MM.1S (cell line): ENCODE measurements at regions not wholly inside any gene's neighbourhood (a gene's known extent, or its start where the extent isn't known, plus 50 kb on each side); places are given as distances from the start of the nearest gene placed in this dataset.

Source experiments
- DNase-seq: peaks from one replicate; pipeline ENCODE4 v3.0.0-alpha.2; 2015
- H2AFZ ChIP-seq: fragments of 300-600 bp; sonication (generic); 2 replicates; pipeline ENCODE4 v1.6.0; 2016; ENCODE audit warnings: antibody characterized with exemption, low read length
- H3F3A ChIP-seq: fragments of 300-600 bp; sonication (generic); 2 replicates; pipeline ENCODE4 v1.6.1; 2016; ENCODE audit warnings: mild to moderate bottlenecking, antibody characterized with exemption, low read length, moderate library complexity, mixed read lengths; ENCODE audit not compliant: insufficient read depth
- H3K27ac ChIP-seq: fragments of 300-600 bp; sonication (generic); 2 replicates; pipeline ENCODE4 v1.5.1; 2016; ENCODE audit warnings: mild to moderate bottlenecking, low read length
- H3K27me3 ChIP-seq: fragments of 300-600 bp; sonication (generic); replicated peaks from 2 replicates; pipeline ENCODE4 v1.6.0; 2016; ENCODE audit warnings: low read length; ENCODE audit not compliant: insufficient read depth
- H3K36me3 ChIP-seq: fragments of 300-600 bp; sonication (generic); replicated peaks from 2 replicates; pipeline ENCODE4 v1.6.1; 2016; ENCODE audit warnings: mild to moderate bottlenecking, low read length, mixed read lengths; ENCODE audit not compliant: insufficient read depth
- H3K4me1 ChIP-seq: fragments of 300-600 bp; sonication (generic); 2 replicates; pipeline ENCODE4 v1.6.1; 2016; ENCODE audit warnings: low read length, mixed read lengths
- H3K4me2 ChIP-seq: fragments of 300-600 bp; sonication (generic); 2 replicates; pipeline ENCODE4 v1.6.0; 2016; ENCODE audit warnings: low read depth, low read length
- H3K4me3 ChIP-seq: fragments of 300-600 bp; sonication (generic); 2 replicates; pipeline ENCODE4 v1.5.1; 2016; ENCODE audit warnings: low read length, mixed read lengths
- H3K79me2 ChIP-seq: fragments of 300-600 bp; sonication (generic); 2 replicates; pipeline ENCODE4 v1.6.1; 2016; ENCODE audit warnings: mixed run types, low read length, mixed read lengths
- H3K9ac ChIP-seq: fragments of 300-600 bp; sonication (generic); 2 replicates; pipeline ENCODE4 v1.6.1; 2016; ENCODE audit warnings: low read length, mixed read lengths
- H3K9me2 ChIP-seq: fragments of 300-600 bp; sonication (generic); replicated peaks from 2 replicates; pipeline ENCODE4 v1.6.1; 2016; ENCODE audit warnings: mild to moderate bottlenecking, low read length, mixed read lengths; ENCODE audit not compliant: insufficient read depth
- H3K9me3 ChIP-seq: fragments of 300-600 bp; sonication (generic); replicated peaks from 2 replicates; pipeline ENCODE4 v1.6.1; 2016; ENCODE audit warnings: mild to moderate bottlenecking, low read length, mixed read lengths; ENCODE audit not compliant: insufficient read depth
- H4K20me1 ChIP-seq: fragments of 300-600 bp; sonication (generic); 2 replicates; pipeline ENCODE4 v1.6.1; 2016; ENCODE audit warnings: mild to moderate bottlenecking, low read length, moderate library complexity, mixed read lengths; ENCODE audit not compliant: insufficient read depth
- EZH2 ChIP-seq: fragments of 300-600 bp; sonication (generic); optimal IDR thresholded peaks from 2 replicates; pipeline ENCODE3; 2017; ENCODE audit warnings: low read depth, mild to moderate bottlenecking, antibody characterized with exemption, low read length, mixed read lengths
- EZH2phosphoT487 ChIP-seq: fragments of 300-600 bp; sonication (generic); IDR thresholded peaks from 2 replicates; pipeline ENCODE4 v1.6.1; 2018; ENCODE audit warnings: antibody characterized with exemption, low read length
- TF ChIP-seq, protein P1 (sequence below): fragments of 300-600 bp; sonication (generic); IDR thresholded peaks from 2 replicates; pipeline ENCODE4 v1.5.1; 2016; ENCODE audit warnings: antibody characterized with exemption, low read length, mixed read lengths

- Histone ChIP-seq H3K9me3 (no peaks in the 10 kb centered on the region), H3K36me3 (no peaks in the 10 kb centered on the region), H3K27me3 (no peaks in the 10 kb centered on the region), H3K4me2 (no peak overlapping the region), H3K4me1 (no peaks in the 10 kb centered on the region), H3K9ac (no peak overlapping the region), H3K9me2 (no peaks in the 10 kb centered on the region), H3K4me3 (no peak overlapping the region), H3K27ac (no peak overlapping the region), H4K20me1 (no peaks in the 10 kb centered on the region), H3F3A (no peaks in the 10 kb centered on the region), H2AFZ (no peak overlapping the region), H3K79me2 (no peaks in the 10 kb centered on the region)
- TF ChIP-seq, protein P1, sequence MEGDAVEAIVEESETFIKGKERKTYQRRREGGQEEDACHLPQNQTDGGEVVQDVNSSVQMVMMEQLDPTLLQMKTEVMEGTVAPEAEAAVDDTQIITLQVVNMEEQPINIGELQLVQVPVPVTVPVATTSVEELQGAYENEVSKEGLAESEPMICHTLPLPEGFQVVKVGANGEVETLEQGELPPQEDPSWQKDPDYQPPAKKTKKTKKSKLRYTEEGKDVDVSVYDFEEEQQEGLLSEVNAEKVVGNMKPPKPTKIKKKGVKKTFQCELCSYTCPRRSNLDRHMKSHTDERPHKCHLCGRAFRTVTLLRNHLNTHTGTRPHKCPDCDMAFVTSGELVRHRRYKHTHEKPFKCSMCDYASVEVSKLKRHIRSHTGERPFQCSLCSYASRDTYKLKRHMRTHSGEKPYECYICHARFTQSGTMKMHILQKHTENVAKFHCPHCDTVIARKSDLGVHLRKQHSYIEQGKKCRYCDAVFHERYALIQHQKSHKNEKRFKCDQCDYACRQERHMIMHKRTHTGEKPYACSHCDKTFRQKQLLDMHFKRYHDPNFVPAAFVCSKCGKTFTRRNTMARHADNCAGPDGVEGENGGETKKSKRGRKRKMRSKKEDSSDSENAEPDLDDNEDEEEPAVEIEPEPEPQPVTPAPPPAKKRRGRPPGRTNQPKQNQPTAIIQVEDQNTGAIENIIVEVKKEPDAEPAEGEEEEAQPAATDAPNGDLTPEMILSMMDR = no peak
- TF ChIP-seq EZH2phosphoT487 (no peak), EZH2 (no peak)
- no peak for DNase-seq
Measured at GRCh38 chr13:79011179-79011578, 352.2 kb upstream of the OBI1 start.

DNA sequence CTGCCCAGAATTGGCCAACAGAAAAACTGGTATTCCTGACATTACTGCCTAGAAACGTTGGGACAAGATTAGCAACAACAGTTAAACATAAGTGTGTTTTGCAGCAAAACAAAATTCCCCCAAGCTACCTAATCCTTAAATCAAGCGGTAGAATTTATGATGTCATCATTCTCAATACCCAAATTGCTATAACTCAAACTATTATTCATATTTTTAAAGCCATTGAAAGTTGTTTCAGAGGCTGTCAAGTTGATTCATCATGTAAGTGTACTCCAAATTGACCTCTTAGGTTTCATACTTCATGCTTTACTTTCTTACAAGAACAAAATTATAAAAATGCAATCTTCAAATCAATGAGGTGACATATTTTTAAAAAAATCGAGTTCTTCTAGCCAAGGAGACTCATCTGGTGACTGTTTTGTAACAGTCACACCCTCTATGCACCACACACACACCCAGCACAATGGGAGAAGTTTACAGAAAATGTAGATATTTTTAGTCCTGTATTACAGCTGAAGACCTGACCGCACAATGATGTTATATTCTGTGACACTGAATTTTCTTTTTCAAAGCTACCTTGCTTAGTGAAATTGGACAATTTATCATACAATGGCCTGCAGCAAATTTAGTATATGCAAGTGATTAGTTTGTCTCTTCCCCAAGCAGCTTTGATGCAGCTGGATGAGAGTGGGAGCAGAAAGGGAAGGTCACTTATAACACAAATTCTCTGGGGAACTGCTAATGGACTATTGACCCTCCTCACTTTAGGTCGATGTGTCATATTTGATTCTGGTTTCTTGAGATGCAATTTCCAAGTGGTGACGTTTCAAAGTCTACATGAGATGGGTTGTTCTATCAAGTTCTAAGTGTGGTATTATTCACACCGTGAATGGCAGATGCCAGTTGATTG is 345.3 kb upstream of the OBI1 start:
- no peak overlapping the region for H2AFZ ChIP-seq
- H3K36me3 ChIP-seq = no peaks in the 10 kb centered on the region
- H3K4me2 ChIP-seq = no peak overlapping the region
- no peaks in the 10 kb centered on the region for H3K4me1 ChIP-seq
- no peaks in the 10 kb centered on the region for H3F3A ChIP-seq
- DNase-seq = no peak
- H3K4me3 ChIP-seq = no peak overlapping the region
- no peaks in the 10 kb centered on the region for H4K20me1 ChIP-seq
- no peaks in the 10 kb centered on the region for H3K9me2 ChIP-seq
- TF ChIP-seq EZH2phosphoT487 (no peak), EZH2 (no peak)
- TF ChIP-seq, protein P1 = no peak
- H3K79me2 ChIP-seq = no peaks in the 10 kb centered on the region
- no peak overlapping the region for H3K9ac ChIP-seq
- no peaks in the 10 kb centered on the region for H3K9me3 ChIP-seq
- no peak overlapping the region for H3K27ac ChIP-seq
- H3K27me3 ChIP-seq = no peaks in the 10 kb centered on the region

DNA sequence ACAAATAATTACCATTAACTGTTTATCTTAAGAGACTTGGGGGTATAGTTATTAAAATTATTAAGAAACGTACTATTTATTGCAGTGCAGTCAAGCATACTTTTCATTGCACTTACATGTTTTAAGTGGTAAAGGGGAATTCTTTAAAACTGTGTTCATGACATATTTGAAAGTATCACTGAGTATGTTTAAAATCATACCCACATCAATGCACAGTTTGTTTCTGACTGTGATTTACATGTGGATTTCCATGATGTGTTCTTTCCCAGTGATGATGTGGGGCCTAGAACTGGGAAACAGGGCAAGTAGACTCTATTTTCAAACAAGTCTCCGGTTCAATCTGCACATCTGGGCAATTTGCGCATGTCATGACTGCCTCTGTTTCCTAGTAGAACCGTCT is 340.5 kb upstream of the OBI1 start:
- Histone ChIP-seq H3K27ac (no peak overlapping the region), H2AFZ (no peak overlapping the region)
- TF ChIP-seq, protein P1 = no peak
- TF ChIP-seq EZH2phosphoT487 (no peak), EZH2 (no peak)

More for the DNA sequence above, 340.5 kb upstream of the OBI1 start:
- DNase-seq = no peak
- H3K4me2 ChIP-seq = no peak overlapping the region
- no peaks in the 10 kb centered on the region for H3K79me2 ChIP-seq
- H3K9me2 ChIP-seq = no peaks in the 10 kb centered on the region
- no peaks in the 10 kb centered on the region for H4K20me1 ChIP-seq
- H3K9ac ChIP-seq = no peak overlapping the region
- H3F3A ChIP-seq = no peaks in the 10 kb centered on the region
- no peaks in the 10 kb centered on the region for H3K36me3 ChIP-seq
- no peaks in the 10 kb centered on the region for H3K4me1 ChIP-seq
- H3K9me3 ChIP-seq = no peaks in the 10 kb centered on the region
- no peak overlapping the region for H3K4me3 ChIP-seq
- no peaks in the 10 kb centered on the region for H3K27me3 ChIP-seq
